Choroid plexus epithelial cell (primary cell): ENCODE measurements at regions not wholly inside any gene's neighbourhood (a gene's known extent, or its start where the extent isn't known, plus 50 kb on each side); places are given as distances from the start of the nearest gene placed in this dataset.

ENCODE experiments used
- DNase-seq: peaks from one replicate; pipeline ENCODE4 v3.0.0-alpha.2; 2010; ENCODE audit warnings: low read depth
- H3K4me3 ChIP-seq: 2 replicates; pipeline ENCODE4 v1.5.1; 2011; ENCODE audit warnings: low read depth, mild to moderate bottlenecking, control low read depth, low read length, moderate library complexity
- CTCF ChIP-seq: conservative IDR thresholded peaks from 2 replicates; pipeline ENCODE4 v1.5.1; 2011; ENCODE audit warnings: low read depth, mild to moderate bottlenecking, control low read depth, inconsistent platforms, low read length, moderate library complexity

- DNase-seq: no peak
- no peak for TF ChIP-seq CTCF
- H3K4me3 ChIP-seq: no peak overlapping the region
These were observed 208.4 kb downstream of the NXPE2 start for GRCh38 chr11:114886644-114887265.

- TF ChIP-seq CTCF: no peak
- H3K4me3 ChIP-seq: no peak overlapping the region
- DNase-seq: no peak
These were observed 211.3 kb downstream of the NXPE2 start for GRCh38 chr11:114889594-114890011.

- no peak for TF ChIP-seq CTCF
- DNase-seq: no peak
- no peak overlapping the region for H3K4me3 ChIP-seq
These were observed 211.7 kb downstream of the NXPE2 start for GRCh38 chr11:114890038-114890437.

- no peak overlapping the region for H3K4me3 ChIP-seq
- no peak for DNase-seq
- no peak for TF ChIP-seq CTCF
These were observed 213.6 kb downstream of the NXPE2 start for GRCh38 chr11:114891911-114892310.

GRCh38 chr11:114892381-114893197 is 214.3 kb downstream of the NXPE2 start:
- no peak for DNase-seq
- TF ChIP-seq CTCF: peak; percentile 5
- no peak overlapping the region for H3K4me3 ChIP-seq

GRCh38 chr11:114893329-114893728 is 215.0 kb downstream of the NXPE2 start:
- H3K4me3 ChIP-seq: no peak overlapping the region
- TF ChIP-seq CTCF: no peak
- DNase-seq: no peak
